AG08395 (cell line): ENCODE measurements at regions not wholly inside any gene's neighbourhood (a gene's known extent, or its start where the extent isn't known, plus 50 kb on each side); places are given as distances from the start of the nearest gene placed in this dataset.

Experiments used
- DNase-seq: peaks from one replicate; pipeline ENCODE4 v3.0.0; 2012; ENCODE audit warnings: mixed read lengths, low spot score

- DNase-seq = no peak
These were observed 1609.7 kb upstream of the ACVR2A start for GRCh38 chr2:146235158-146235557.

- DNase-seq = no peak
These were observed 1615.2 kb upstream of the ACVR2A start for GRCh38 chr2:146229508-146230155.

- DNase-seq = no peak
These were observed 1616.3 kb upstream of the ACVR2A start for GRCh38 chr2:146228466-146229058.

- DNase-seq = no peak
These were observed 1616.8 kb upstream of the ACVR2A start for GRCh38 chr2:146228020-146228393.

- DNase-seq = no peak
These were observed 1617.4 kb upstream of the ACVR2A start for GRCh38 chr2:146227152-146228019.

- DNase-seq = no peak
These were observed 1618.8 kb upstream of the ACVR2A start for GRCh38 chr2:146226077-146226476.

- DNase-seq = no peak
These were observed 1623.0 kb upstream of the ACVR2A start for GRCh38 chr2:146221826-146222225.

GRCh38 chr2:146220957-146221356 is 1623.9 kb upstream of the ACVR2A start:
- no peak for DNase-seq

GRCh38 chr2:146214394-146214929 is 1630.4 kb upstream of the ACVR2A start:
- no peak for DNase-seq

GRCh38 chr2:146213674-146214073 is 1631.2 kb upstream of the ACVR2A start:
- DNase-seq = no peak

GRCh38 chr2:146212602-146213001 is 1632.2 kb upstream of the ACVR2A start:
- DNase-seq = no peak

- no peak for DNase-seq
These were observed 1635.0 kb upstream of the ACVR2A start for GRCh38 chr2:146209842-146210275.

- no peak for DNase-seq
These were observed 1636.9 kb upstream of the ACVR2A start for GRCh38 chr2:146207901-146208300.

- DNase-seq = no peak
These were observed 1637.4 kb upstream of the ACVR2A start for GRCh38 chr2:146207417-146207816.

GRCh38 chr2:146203064-146203624 is 1641.7 kb upstream of the ACVR2A start:
- DNase-seq = no peak

- DNase-seq = no peak
These were observed 1651.2 kb upstream of the ACVR2A start for GRCh38 chr2:146193619-146194018.

- DNase-seq = no peak
These were observed 1655.3 kb upstream of the ACVR2A start for GRCh38 chr2:146189541-146189940.

- DNase-seq = no peak
These were observed 1654.0 kb upstream of the ZEB2 start for GRCh38 chr2:146173934-146174333.

- no peak for DNase-seq
These were observed 1641.5 kb upstream of the ZEB2 start for GRCh38 chr2:146161256-146161882.

- DNase-seq = no peak
These were observed 1638.3 kb upstream of the ZEB2 start for GRCh38 chr2:146158072-146158674.

GRCh38 chr2:146147448-146148012 is 1627.6 kb upstream of the ZEB2 start:
- no peak for DNase-seq
